GM19455 (cell line): ENCODE measurements at regions not wholly inside any gene's neighbourhood (a gene's known extent, or its start where the extent isn't known, plus 50 kb on each side); places are given as distances from the start of the nearest gene placed in this dataset.

Experiments
- ATAC-seq: cut with Tn5 transposase; IDR thresholded peaks from one replicate; pipeline ENCODE4 v1.9.1; 2021; ENCODE audit not compliant: unreplicated experiment

DNA sequence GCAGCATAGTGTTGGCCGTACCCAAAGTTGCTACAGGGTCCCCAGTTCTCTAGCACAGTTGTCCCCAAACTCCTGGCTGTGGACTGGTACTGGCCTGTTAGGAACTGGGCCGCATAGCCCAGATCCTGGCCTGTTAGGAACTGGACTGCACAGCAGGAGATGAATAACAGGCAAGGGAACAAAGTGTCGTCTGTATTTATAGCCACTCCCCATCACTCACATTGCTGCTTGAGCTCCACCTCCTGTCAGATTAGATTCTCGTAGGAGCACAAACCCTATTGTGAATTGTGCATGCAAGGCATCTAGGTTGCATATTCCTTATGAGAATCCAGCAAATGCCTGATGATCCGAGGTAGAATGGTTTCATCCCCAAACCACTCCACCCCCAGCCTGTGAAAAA lies 604.0 kb upstream of the LMCD1 start:
- no peak for ATAC-seq

GRCh38 chr3:7913283-7913682 lies 588.3 kb upstream of the LMCD1 start:
- no peak for ATAC-seq

DNA sequence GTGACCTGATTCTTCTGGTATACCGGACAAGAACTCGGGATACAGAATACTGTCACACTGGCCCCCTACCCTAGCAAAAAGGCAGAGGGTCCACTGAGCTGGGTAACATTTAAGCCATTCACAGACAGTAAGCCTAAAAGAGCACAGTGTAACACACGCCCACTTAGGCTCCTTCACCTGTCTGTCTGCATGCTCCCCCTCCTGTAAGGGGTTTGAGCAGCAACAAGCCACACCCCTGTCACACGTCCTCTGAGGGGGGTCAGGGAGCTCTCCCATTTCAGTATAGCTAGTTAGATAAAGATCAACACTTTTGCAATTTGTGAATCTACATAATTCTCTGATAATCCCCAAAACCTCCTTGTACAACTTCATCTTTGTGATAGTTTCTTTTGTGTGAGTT lies 586.3 kb upstream of the LMCD1 start:
- ATAC-seq: no peak

GRCh38 chr3:7917443-7918151 lies 584.0 kb upstream of the LMCD1 start:
- no peak for ATAC-seq

DNA sequence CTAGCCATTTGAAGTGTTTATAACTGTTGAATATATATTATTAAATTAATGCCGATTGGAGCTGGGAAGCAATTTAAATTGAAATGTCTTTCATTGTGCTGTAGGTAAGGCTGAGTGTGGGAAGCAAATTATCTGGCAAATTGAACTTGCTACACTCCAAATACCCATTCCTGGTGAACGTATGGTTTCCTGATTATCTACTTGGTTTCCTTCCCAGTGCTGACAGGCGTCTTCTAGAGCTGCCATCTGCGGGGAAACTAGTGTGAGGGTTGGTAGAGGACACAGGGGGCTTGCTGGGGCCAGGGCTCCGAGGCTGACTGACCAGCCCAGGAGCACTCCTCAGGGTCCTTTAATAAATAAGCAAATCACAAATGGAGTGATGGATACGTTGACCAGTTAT lies 581.4 kb upstream of the LMCD1 start:
- no peak for ATAC-seq

- ATAC-seq: no peak
Measured at GRCh38 chr3:7924228-7924627, 577.4 kb upstream of the LMCD1 start.

GRCh38 chr3:7927015-7927414 lies 574.6 kb upstream of the LMCD1 start:
- ATAC-seq: no peak

DNA sequence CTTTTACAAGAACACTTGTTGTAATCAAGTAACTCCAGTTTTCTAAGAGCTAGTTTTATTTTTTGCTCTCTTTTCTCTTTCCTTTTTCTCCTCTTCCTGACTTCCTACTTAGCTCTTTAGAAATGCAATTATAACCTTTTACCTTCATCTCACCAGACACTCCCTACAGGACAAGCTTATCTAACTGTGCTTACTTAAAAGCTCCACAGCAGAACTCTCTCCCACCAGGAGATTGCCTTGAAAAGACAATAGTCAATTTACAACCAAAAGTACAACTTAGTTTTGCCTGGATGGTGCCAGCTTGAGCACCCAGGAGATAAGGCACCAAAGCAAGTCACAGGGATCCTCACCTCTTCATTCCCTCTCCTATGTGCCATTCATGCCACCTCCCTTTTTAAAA lies 573.8 kb upstream of the LMCD1 start:
- ATAC-seq: no peak

DNA sequence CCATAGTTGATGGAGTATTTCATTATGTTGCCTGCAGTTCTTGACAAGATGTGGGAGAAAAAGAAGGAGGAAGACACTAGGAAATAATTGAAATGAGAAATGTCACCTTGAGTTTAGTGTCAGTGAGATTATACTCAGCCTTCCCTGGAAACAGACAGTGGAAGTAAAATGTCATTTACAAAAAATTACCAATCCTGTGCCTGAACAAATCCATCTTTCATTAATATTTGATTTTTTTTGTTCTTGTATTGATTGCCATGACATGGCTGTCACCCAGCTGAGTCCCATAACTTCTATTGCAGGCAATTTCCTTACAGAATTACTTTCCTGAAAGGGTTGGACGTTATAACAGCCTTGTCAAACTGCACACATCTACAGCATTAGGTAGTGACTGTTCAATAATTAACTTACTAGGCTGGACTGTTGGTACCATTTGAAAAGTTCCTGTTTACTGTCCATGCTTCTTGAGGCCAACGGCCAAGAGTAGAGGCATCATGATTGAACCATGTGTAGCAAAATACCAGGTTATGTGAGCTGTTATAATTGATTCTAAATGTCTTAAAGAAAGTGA lies 572.2 kb upstream of the LMCD1 start:
- no peak for ATAC-seq

GRCh38 chr3:7934362-7934761 lies 567.3 kb upstream of the LMCD1 start:
- no peak for ATAC-seq

DNA sequence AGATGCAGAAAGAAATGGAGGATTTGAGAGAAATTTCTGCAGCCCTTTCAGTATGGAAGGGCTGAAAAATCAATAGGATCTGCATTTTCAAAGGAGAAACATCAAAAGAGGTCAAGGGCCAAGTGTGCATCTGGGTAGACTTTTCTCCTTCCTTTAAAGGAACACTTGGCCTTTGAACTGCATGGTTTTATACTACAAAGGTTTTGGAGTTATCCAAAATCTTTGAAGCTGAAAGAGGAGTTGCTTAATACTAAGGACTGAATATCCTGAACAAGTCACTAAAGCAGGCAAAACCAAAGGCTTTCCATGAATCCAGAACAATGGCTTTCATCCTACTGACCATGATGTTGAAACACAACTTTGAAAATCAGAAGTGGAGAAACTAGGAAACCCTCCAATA lies 553.7 kb upstream of the LMCD1 start:
- no peak for ATAC-seq

DNA sequence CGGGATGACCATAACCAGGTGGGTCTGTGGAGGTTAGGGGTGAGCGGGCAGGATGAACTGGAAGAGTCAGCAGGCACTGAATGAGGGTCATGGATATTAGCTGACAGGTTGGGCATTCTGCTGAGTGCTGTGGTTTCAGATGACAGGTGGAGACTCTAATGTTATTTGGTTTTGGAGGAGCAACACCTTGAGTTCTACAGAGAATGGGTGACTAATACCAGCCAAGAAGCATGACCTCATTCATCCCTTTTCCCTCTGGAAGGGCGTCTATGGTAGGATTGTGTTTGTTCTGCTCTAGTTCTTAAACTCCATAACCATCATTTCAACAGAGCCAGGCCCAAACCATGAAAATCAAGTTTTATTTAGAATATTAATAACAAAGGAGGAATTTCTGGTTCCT lies 550.7 kb upstream of the LMCD1 start:
- no peak for ATAC-seq

DNA sequence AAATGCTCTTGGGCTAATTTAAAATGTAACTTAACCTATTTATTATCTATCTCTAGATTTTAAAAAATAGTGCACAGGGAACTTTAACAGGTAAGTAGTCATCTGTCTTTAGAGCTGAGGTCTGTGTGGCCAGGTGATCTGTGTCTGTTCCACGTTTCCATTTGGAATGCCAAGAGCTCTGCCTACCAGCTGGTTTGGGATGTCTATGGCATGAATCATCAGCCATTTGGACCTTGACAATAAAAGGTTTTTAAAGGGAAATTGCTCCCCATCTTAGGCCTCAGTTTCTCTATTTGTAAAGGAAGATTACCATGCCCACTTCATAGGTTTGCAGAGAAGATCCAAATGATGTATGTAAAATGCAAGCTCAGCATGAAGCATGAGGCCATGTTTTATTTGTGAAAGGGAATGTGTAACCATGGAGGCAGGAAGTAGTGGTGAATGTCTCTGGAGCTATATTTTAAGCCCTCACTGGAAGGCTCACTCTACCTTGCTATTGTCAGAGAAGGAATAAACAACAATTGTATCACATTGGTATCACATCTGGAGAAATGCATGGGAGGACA lies 548.1 kb upstream of the LMCD1 start:
- ATAC-seq: no peak

- ATAC-seq: no peak
Measured at GRCh38 chr3:7957024-7957423, 544.6 kb upstream of the LMCD1 start.

- no peak for ATAC-seq
Measured at GRCh38 chr3:7959094-7959493, 542.5 kb upstream of the LMCD1 start.

GRCh38 chr3:7960601-7961000 lies 541.0 kb upstream of the LMCD1 start:
- no peak for ATAC-seq

DNA sequence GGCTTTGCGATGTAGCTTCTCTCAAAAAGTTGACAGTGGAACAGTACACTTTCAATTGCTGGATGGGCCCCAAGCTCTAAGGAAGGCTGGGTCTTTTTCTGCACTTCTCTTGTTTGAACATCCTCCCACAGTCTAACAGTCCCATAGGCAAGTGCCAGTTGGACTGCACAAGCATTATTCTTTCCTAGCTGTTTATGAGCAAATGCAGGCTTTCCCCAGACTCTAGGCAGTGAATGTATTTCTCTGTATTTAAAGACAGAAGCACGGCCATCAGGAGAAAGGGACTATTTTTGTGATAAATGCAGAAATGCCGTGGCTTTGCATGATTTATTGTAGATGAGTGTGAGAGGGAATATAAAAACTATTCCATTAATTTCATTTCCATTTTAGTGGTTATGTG lies 539.3 kb upstream of the LMCD1 start:
- ATAC-seq: no peak

GRCh38 chr3:7964899-7965298 lies 536.7 kb upstream of the LMCD1 start:
- ATAC-seq: no peak

DNA sequence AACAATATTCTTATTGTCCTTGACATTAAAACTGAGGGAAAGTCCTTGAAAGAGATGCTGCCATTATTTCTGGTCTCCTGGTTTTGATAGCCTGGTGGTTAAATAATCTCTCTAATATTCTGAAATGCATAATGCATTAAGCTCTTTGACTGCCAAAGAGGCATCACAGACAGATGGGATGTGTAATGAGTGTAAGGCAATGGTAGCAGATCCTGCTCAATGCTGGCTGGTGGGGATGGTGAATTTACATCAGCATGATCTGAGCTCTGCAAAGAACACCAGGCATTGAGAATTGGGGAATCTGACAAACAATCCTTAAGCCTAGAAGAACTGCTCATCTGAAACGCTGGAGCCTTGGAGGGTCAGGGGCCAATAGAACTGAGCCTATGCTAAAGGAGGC lies 528.6 kb upstream of the LMCD1 start:
- ATAC-seq: no peak

GRCh38 chr3:7977245-7978086 lies 524.2 kb upstream of the LMCD1 start:
- ATAC-seq: no peak

GRCh38 chr3:7978087-7978422 lies 523.6 kb upstream of the LMCD1 start:
- ATAC-seq: no peak

DNA sequence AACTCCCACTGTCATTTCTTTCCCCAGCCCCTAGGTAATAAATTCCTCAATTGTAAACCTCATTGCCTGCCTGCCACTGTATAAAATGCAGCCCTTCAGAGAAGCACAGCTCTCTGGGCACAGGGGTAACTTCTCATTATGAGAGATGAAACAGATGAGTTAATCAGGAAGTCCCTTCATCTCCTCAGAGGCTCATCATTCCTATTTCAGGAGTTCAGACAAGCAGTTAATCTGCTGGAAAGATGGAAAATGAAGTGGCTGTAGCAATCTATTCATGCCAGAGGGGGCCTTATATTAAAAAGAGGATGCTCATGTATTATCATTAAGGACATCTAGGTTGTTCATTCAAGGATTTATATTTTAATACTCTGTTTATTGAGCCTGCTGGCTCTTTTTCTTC lies 519.5 kb upstream of the LMCD1 start:
- no peak for ATAC-seq
